CD8-positive, alpha-beta memory T cell (primary cell): ENCODE measurements at regions not wholly inside any gene's neighbourhood (a gene's known extent, or its start where the extent isn't known, plus 50 kb on each side); places are given as distances from the start of the nearest gene placed in this dataset.
A peak's percentile ranks its signal among the peaks of the same experiment; 100 is the strongest.
"Not testable (repeated sequence)": the region's sequence is repeated elsewhere in the genome, so short reads cannot be mapped to it uniquely, and the experiment has no call there.

Experiments
- CTCF ChIA-PET: fragments of 350-600 bp; sonication (Branson Sonifier 250); formaldehyde crosslinking; loops from one replicate; lab custom pipeline; 2021; ENCODE audit warnings: antibody characterized with exemption; lab: Charles Lee
- POLR2A ChIA-PET: fragments of 350-600 bp; sonication (Branson Sonifier 250); formaldehyde crosslinking; loops from one replicate; lab custom pipeline; 2021; ENCODE audit warnings: antibody characterized with exemption; lab: Charles Lee
- DNase-seq, 5 donors: peaks; one replicate each; pipeline versions ENCODE4 v3.0.0 to v3.0.0-alpha.2; 2020 to 2022; ENCODE audit warnings: mixed read lengths in 1 of 5
- H3K27ac ChIP-seq: one replicate; pipeline ENCODE4 v1.7.0; 2013; ENCODE audit warnings: low read depth, mild to moderate bottlenecking, low read length, moderate library complexity
- H3K27me3 ChIP-seq: 2 replicates; pipeline ENCODE4 v1.7.0; 2013; ENCODE audit warnings: low read length, mild to moderate bottlenecking; ENCODE audit not compliant: insufficient read depth, poor library complexity, severe bottlenecking
- H3K36me3 ChIP-seq: 2 replicates; pipeline ENCODE4 v1.7.0; 2013; ENCODE audit warnings: mild to moderate bottlenecking, low read length, moderate library complexity; ENCODE audit not compliant: insufficient read depth
- H3K4me1 ChIP-seq: 2 replicates; pipeline ENCODE4 v1.7.0; 2013; ENCODE audit warnings: mild to moderate bottlenecking, low read length, moderate library complexity; ENCODE audit not compliant: insufficient read depth
- H3K4me3 ChIP-seq: 2 replicates; pipeline ENCODE4 v1.7.0; 2013; ENCODE audit warnings: mild to moderate bottlenecking, low read length
- H3K9me3 ChIP-seq: 2 replicates; pipeline ENCODE4 v1.7.0; 2013; ENCODE audit warnings: mild to moderate bottlenecking, low read length
- H3K27ac Mint-ChIP-seq, 8 donors: one replicate each; pipeline ENCODE4 v1.8.0; 2020 to 2021; ENCODE audit warnings: mixed read lengths in 8 of 8, mild to moderate bottlenecking in 6 of 8, inconsistent platforms in 3 of 8, moderate library complexity in 3 of 8
- H3K27me3 Mint-ChIP-seq, 2 donors: one replicate each; pipeline ENCODE4 v1.8.0; 2020 to 2021; ENCODE audit warnings: mixed read lengths in 2 of 2, mild to moderate bottlenecking in 1 of 2, moderate library complexity in 1 of 2
- H3K36me3 Mint-ChIP-seq, 3 donors: one replicate each; pipeline ENCODE4 v1.8.0; 2020 to 2021; ENCODE audit warnings: mixed read lengths in 3 of 3, inconsistent platforms in 1 of 3, mild to moderate bottlenecking in 1 of 3
- H3K4me1 Mint-ChIP-seq, 3 donors: one replicate each; pipeline ENCODE4 v1.8.0; 2020 to 2021; ENCODE audit warnings: mixed read lengths in 3 of 3, inconsistent platforms in 1 of 3, mild to moderate bottlenecking in 1 of 3
- H3K4me3 Mint-ChIP-seq, 7 donors: one replicate each; pipeline ENCODE4 v1.8.0; 2020 to 2021; ENCODE audit warnings: mixed read lengths in 7 of 7, mild to moderate bottlenecking in 6 of 7, moderate library complexity in 4 of 7, inconsistent platforms in 2 of 7
- H3K9me3 Mint-ChIP-seq, 5 donors: one replicate each; pipeline ENCODE4 v1.8.0; 2020 to 2022; ENCODE audit warnings: mixed read lengths in 5 of 5, mild to moderate bottlenecking in 3 of 5, moderate library complexity in 2 of 5, inconsistent platforms in 1 of 5

- H3K36me3 ChIP-seq: no peaks in the 10 kb centered on the region
- H3K27ac Mint-ChIP-seq: no peak overlapping the region
- peak overlapping the region in 6 of 7 donors; percentile 32 to 67 (median 57) for H3K4me3 Mint-ChIP-seq
- DNase-seq: no peak
- ChIA-PET POLR2A (no interaction called here), CTCF (no interaction called here)
- peaks cover 0 to 6% (median 0%) of the 10 kb centered on the region in 3 donors for H3K4me1 Mint-ChIP-seq
- no peaks in the 10 kb centered on the region for H3K4me1 ChIP-seq
- no peak overlapping the region for H3K4me3 ChIP-seq
- peaks cover 22 to 47% (median 35%) of the 10 kb centered on the region in 5 donors for H3K9me3 Mint-ChIP-seq
- H3K27ac ChIP-seq: no peak overlapping the region
- peaks cover 0 to 3% of the 10 kb centered on the region in 2 donors for H3K27me3 Mint-ChIP-seq
- H3K9me3 ChIP-seq: no peaks in the 10 kb centered on the region
- peaks cover 0 to 6% (median 5%) of the 10 kb centered on the region in 3 donors for H3K36me3 Mint-ChIP-seq
- no peaks in the 10 kb centered on the region for H3K27me3 ChIP-seq
Observed at GRCh38 chr15:24848050-24848449, 106.7 kb upstream of the SNRPN start.

- Mint-ChIP-seq H3K9me3 (peaks cover 14 to 31% (median 18%) of the 10 kb centered on the region in 5 donors), H3K4me3 (no peak overlapping the region), H3K27ac (no peak overlapping the region), H3K27me3 (peaks cover 6 to 7% of the 10 kb centered on the region in 2 donors), H3K4me1 (no peaks in the 10 kb centered on the region), H3K36me3 (peaks cover 0 to 4% (median 0%) of the 10 kb centered on the region in 3 donors)
- ChIA-PET CTCF (no interaction called here), POLR2A (no interaction called here)
- no peak for DNase-seq
- no peaks in the 10 kb centered on the region for H3K36me3 ChIP-seq
- peaks cover 6% of the 10 kb centered on the region for H3K9me3 ChIP-seq
- H3K4me1 ChIP-seq: no peaks in the 10 kb centered on the region
- H3K27ac ChIP-seq: no peak overlapping the region
- no peaks in the 10 kb centered on the region for H3K27me3 ChIP-seq
- no peak overlapping the region for H3K4me3 ChIP-seq
Observed at GRCh38 chr15:24856397-24857390, 98.1 kb upstream of the SNRPN start.

- Histone ChIP-seq H3K36me3 (no peaks in the 10 kb centered on the region), H3K4me3 (no peak overlapping the region), H3K9me3 (peaks cover 6% of the 10 kb centered on the region), H3K4me1 (no peaks in the 10 kb centered on the region), H3K27me3 (no peaks in the 10 kb centered on the region), H3K27ac (no peak overlapping the region)
- Mint-ChIP-seq H3K36me3 (peaks cover 0 to 4% (median 0%) of the 10 kb centered on the region in 3 donors), H3K27ac (no peak overlapping the region), H3K9me3 (peaks cover 8 to 25% (median 13%) of the 10 kb centered on the region in 5 donors), H3K4me3 (no peak overlapping the region), H3K27me3 (peaks cover 7 to 8% of the 10 kb centered on the region in 2 donors), H3K4me1 (no peaks in the 10 kb centered on the region)
- POLR2A ChIA-PET: no interaction called here
- DNase-seq: no peak
- CTCF ChIA-PET: no interaction called here
Observed at GRCh38 chr15:24857763-24858162, 97.0 kb upstream of the SNRPN start.

GRCh38 chr15:24858183-24858582 lies 96.6 kb upstream of the SNRPN start:
- POLR2A ChIA-PET, H3K36me3 ChIP-seq: not testable (repeated sequence)

GRCh38 chr15:24858737-24859601 lies 95.8 kb upstream of the SNRPN start:
- peaks cover 0 to 4% (median 0%) of the 10 kb centered on the region in 3 donors for H3K36me3 Mint-ChIP-seq
- no peak overlapping the region for H3K4me3 Mint-ChIP-seq
- H3K36me3 ChIP-seq: no peaks in the 10 kb centered on the region
- no peaks in the 10 kb centered on the region for H3K4me1 Mint-ChIP-seq
- peaks cover 7 to 10% of the 10 kb centered on the region in 2 donors for H3K27me3 Mint-ChIP-seq
- no peak overlapping the region for H3K4me3 ChIP-seq
- no peak overlapping the region for H3K27ac Mint-ChIP-seq
- POLR2A ChIA-PET: no interaction called here
- H3K4me1 ChIP-seq: no peaks in the 10 kb centered on the region
- H3K27me3 ChIP-seq: no peaks in the 10 kb centered on the region
- no peak for DNase-seq
- peaks cover 10 to 25% (median 18%) of the 10 kb centered on the region in 5 donors for H3K9me3 Mint-ChIP-seq
- CTCF ChIA-PET: no interaction called here
- H3K9me3 ChIP-seq: peaks cover 6% of the 10 kb centered on the region
- no peak overlapping the region for H3K27ac ChIP-seq

More at GRCh38 chr15:24858183-24858582, 96.6 kb upstream of the SNRPN start:
- H3K4me3 ChIP-seq, H3K4me1 ChIP-seq, H3K4me1 Mint-ChIP-seq, H3K27ac Mint-ChIP-seq, CTCF ChIA-PET, H3K36me3 Mint-ChIP-seq, H3K4me3 Mint-ChIP-seq, H3K9me3 ChIP-seq, H3K27me3 Mint-ChIP-seq, H3K27me3 ChIP-seq, DNase-seq, H3K27ac ChIP-seq: not testable (repeated sequence)
- H3K9me3 Mint-ChIP-seq: peaks cover 10 to 25% (median 14%) of the 10 kb centered on the region in 5 donors

- no peaks in the 10 kb centered on the region for H3K4me1 Mint-ChIP-seq
- no peaks in the 10 kb centered on the region for H3K4me1 ChIP-seq
- no peaks in the 10 kb centered on the region for H3K9me3 ChIP-seq
- no peak overlapping the region for H3K4me3 ChIP-seq
- no peaks in the 10 kb centered on the region for H3K27me3 ChIP-seq
- ChIA-PET CTCF (no interaction called here), POLR2A (no interaction called here)
- H3K27me3 Mint-ChIP-seq: peaks cover 7 to 10% of the 10 kb centered on the region in 2 donors
- no peak overlapping the region for H3K4me3 Mint-ChIP-seq
- no peak for DNase-seq
- H3K36me3 Mint-ChIP-seq: peaks cover 0 to 4% (median 0%) of the 10 kb centered on the region in 3 donors
- H3K27ac Mint-ChIP-seq: no peak overlapping the region
- H3K27ac ChIP-seq: no peak overlapping the region
- peaks cover 4 to 24% (median 20%) of the 10 kb centered on the region in 5 donors for H3K9me3 Mint-ChIP-seq
- no peaks in the 10 kb centered on the region for H3K36me3 ChIP-seq
Observed at GRCh38 chr15:24861014-24861690, 93.6 kb upstream of the SNRPN start.

GRCh38 chr15:24862726-24863521 lies 91.9 kb upstream of the SNRPN start:
- POLR2A ChIA-PET: no interaction called here
- no peak overlapping the region for H3K27ac Mint-ChIP-seq
- peaks cover 0 to 1% (median 0%) of the 10 kb centered on the region in 3 donors for H3K36me3 Mint-ChIP-seq
- H3K9me3 Mint-ChIP-seq: peaks cover 8 to 22% (median 17%) of the 10 kb centered on the region in 5 donors
- DNase-seq: no peak
- Histone ChIP-seq H3K9me3 (no peaks in the 10 kb centered on the region), H3K27me3 (no peaks in the 10 kb centered on the region), H3K36me3 (no peaks in the 10 kb centered on the region), H3K4me3 (no peak overlapping the region), H3K4me1 (no peaks in the 10 kb centered on the region), H3K27ac (no peak overlapping the region)
- H3K4me1 Mint-ChIP-seq: no peaks in the 10 kb centered on the region
- no peak overlapping the region for H3K4me3 Mint-ChIP-seq
- CTCF ChIA-PET: no interaction called here
- peaks cover 1 to 8% of the 10 kb centered on the region in 2 donors for H3K27me3 Mint-ChIP-seq
